Fibroblast of lung (primary cell): ENCODE measurements at regions not wholly inside any gene's neighbourhood (a gene's known extent, or its start where the extent isn't known, plus 50 kb on each side); places are given as distances from the start of the nearest gene placed in this dataset.

Source experiments
- DNase-seq, 2 donors: peaks; one replicate each; pipeline versions ENCODE4 v3.0.0 to v3.0.0-alpha.2; 2010; ENCODE audit warnings: low read depth in 2 of 2
- H2AFZ ChIP-seq: 2 replicates; pipeline ENCODE4 v1.5.1; 2012; ENCODE audit warnings: low read length, control low read depth, inconsistent platforms
- H3K27ac ChIP-seq: 2 replicates; pipeline ENCODE4 v1.5.1; 2011; ENCODE audit warnings: low read length, control low read depth; ENCODE audit not compliant: insufficient read depth
- H3K27me3 ChIP-seq: 2 replicates; pipeline ENCODE4 v1.5.1; 2011; ENCODE audit warnings: mild to moderate bottlenecking, low read length; ENCODE audit not compliant: control insufficient read depth, insufficient read depth
- H3K36me3 ChIP-seq: 2 replicates; pipeline ENCODE4 v1.5.1; 2011; ENCODE audit warnings: low read length; ENCODE audit not compliant: control insufficient read depth, insufficient read depth
- H3K4me1 ChIP-seq: 2 replicates; pipeline ENCODE4 v1.5.1; 2011; ENCODE audit warnings: low read length; ENCODE audit not compliant: control insufficient read depth, insufficient read depth; ENCODE audit errors: extremely low read depth
- H3K4me2 ChIP-seq: 2 replicates; pipeline ENCODE4 v1.5.1; 2011; ENCODE audit warnings: low read length, control low read depth; ENCODE audit not compliant: insufficient read depth; ENCODE audit errors: extremely low read depth
- H3K4me3 ChIP-seq, 4 experiments: fragments of 200-600 bp in 1 of 4; sonication (generic) in 1 of 4; replicated peaks in 1 of 4; 2 replicates each; pipeline ENCODE4 v1.5.1; 2011 to 2016; ENCODE audit warnings: low read length in 4 of 4, low read depth in 3 of 4, mild to moderate bottlenecking in 3 of 4, control low read depth in 2 of 4, inconsistent platforms in 1 of 4, mixed read lengths in 1 of 4; ENCODE audit not compliant: insufficient read depth in 1 of 4; ENCODE audit errors: control extremely low read depth in 1 of 4
- H3K79me2 ChIP-seq: 2 replicates; pipeline ENCODE4 v1.5.1; 2012; ENCODE audit warnings: mild to moderate bottlenecking, low read length, inconsistent platforms; ENCODE audit not compliant: control insufficient read depth, insufficient read depth
- H3K9ac ChIP-seq: 2 replicates; pipeline ENCODE4 v1.5.1; 2011; ENCODE audit warnings: mild to moderate bottlenecking, low read length, control low read depth; ENCODE audit not compliant: insufficient read depth
- H3K9me3 ChIP-seq: 2 replicates; pipeline ENCODE4 v1.5.1; 2012; ENCODE audit warnings: low read depth, low read length; ENCODE audit not compliant: control insufficient read depth, insufficient read depth
- H4K20me1 ChIP-seq: 2 replicates; pipeline ENCODE4 v1.5.1; 2011; ENCODE audit warnings: low read length; ENCODE audit not compliant: control insufficient read depth, insufficient read depth; ENCODE audit errors: extremely low read depth
- CTCF ChIP-seq, 2 donors: IDR thresholded peaks in 1 of 2; conservative IDR thresholded peaks in 1 of 2; 1 replicate in 1 of 2; 2 replicates in 1 of 2; pipeline ENCODE4 v1.5.1; 2011 to 2012; ENCODE audit warnings: low read length in 2 of 2, control low read depth in 1 of 2, inconsistent platforms in 1 of 2, low read depth in 1 of 2, mild to moderate bottlenecking in 1 of 2
- EZH2 ChIP-seq: IDR thresholded peaks from 2 replicates; pipeline ENCODE4 v1.5.1; 2012; ENCODE audit warnings: low read length, control low read depth, mild to moderate bottlenecking; ENCODE audit errors: missing control alignments

GRCh38 chr4:111985426-111985825 lies 159.8 kb upstream of the FAM241A start:
- no peaks in the 10 kb centered on the region for H4K20me1 ChIP-seq
- DNase-seq = no peak
- H3K4me1 ChIP-seq = no peaks in the 10 kb centered on the region
- H3K36me3 ChIP-seq = no peaks in the 10 kb centered on the region
- H2AFZ ChIP-seq = no peak overlapping the region
- TF ChIP-seq EZH2 (no peak), CTCF (conservative IDR thresholded peaks at IDR 0.05 in 1 of 2, IDR thresholded peaks at IDR 0.05 in 1 of 2; ENCODE audit: low read depth in 1 of 2, low read length in 2 of 2) (no peak)
- H3K9ac ChIP-seq = no peak overlapping the region
- no peaks in the 10 kb centered on the region for H3K27me3 ChIP-seq
- H3K4me2 ChIP-seq = no peak overlapping the region
- no peak overlapping the region for H3K4me3 ChIP-seq
- H3K79me2 ChIP-seq = no peaks in the 10 kb centered on the region
- H3K27ac ChIP-seq = no peak overlapping the region
- H3K9me3 ChIP-seq = no peaks in the 10 kb centered on the region

- no peaks in the 10 kb centered on the region for H3K36me3 ChIP-seq
- no peak overlapping the region for H3K4me3 ChIP-seq
These were observed 159.2 kb upstream of the FAM241A start for GRCh38 chr4:111986095-111986494.

GRCh38 chr4:111988514-111988913 lies 156.7 kb upstream of the FAM241A start:
- DNase-seq = no peak
- Histone ChIP-seq H3K79me2 (no peaks in the 10 kb centered on the region), H3K4me2 (no peak overlapping the region), H3K4me3 (no peak overlapping the region), H3K4me1 (no peaks in the 10 kb centered on the region), H4K20me1 (no peaks in the 10 kb centered on the region), H3K27me3 (no peaks in the 10 kb centered on the region), H3K9ac (no peak overlapping the region), H2AFZ (no peak overlapping the region), H3K36me3 (no peaks in the 10 kb centered on the region), H3K9me3 (no peaks in the 10 kb centered on the region), H3K27ac (no peak overlapping the region)
- no peak for TF ChIP-seq CTCF (conservative IDR thresholded peaks at IDR 0.05 in 1 of 2, IDR thresholded peaks at IDR 0.05 in 1 of 2; ENCODE audit: low read depth in 1 of 2, low read length in 2 of 2)
- TF ChIP-seq EZH2 = no peak

More at GRCh38 chr4:111986095-111986494, 159.2 kb upstream of the FAM241A start:
- Histone ChIP-seq H3K9ac (no peak overlapping the region), H3K79me2 (no peaks in the 10 kb centered on the region), H3K27ac (no peak overlapping the region), H3K4me1 (no peaks in the 10 kb centered on the region), H3K4me2 (no peak overlapping the region), H4K20me1 (no peaks in the 10 kb centered on the region), H2AFZ (no peak overlapping the region), H3K27me3 (no peaks in the 10 kb centered on the region), H3K9me3 (no peaks in the 10 kb centered on the region)
- no peak for TF ChIP-seq CTCF (conservative IDR thresholded peaks at IDR 0.05 in 1 of 2, IDR thresholded peaks at IDR 0.05 in 1 of 2; ENCODE audit: low read depth in 1 of 2, low read length in 2 of 2)
- no peak for TF ChIP-seq EZH2
- no peak for DNase-seq
